Activated naive CD4-positive, alpha-beta T cell treated with anti-CD3 and anti-CD28 coated beads, Interleukin-2, amount 50 U/mL, for 24 hours (primary cell): ENCODE measurements at regions not wholly inside any gene's neighbourhood (a gene's known extent, or its start where the extent isn't known, plus 50 kb on each side); places are given as distances from the start of the nearest gene placed in this dataset.

Experiments
- H3K27ac Mint-ChIP-seq: one replicate; pipeline ENCODE4 v1.8.0; 2021; ENCODE audit warnings: mild to moderate bottlenecking, mixed read lengths
- H3K27me3 Mint-ChIP-seq: one replicate; pipeline ENCODE4 v1.8.0; 2021; ENCODE audit warnings: mixed read lengths
- H3K36me3 Mint-ChIP-seq: one replicate; pipeline ENCODE4 v1.8.0; 2021; ENCODE audit warnings: mixed read lengths
- H3K4me1 Mint-ChIP-seq: one replicate; pipeline ENCODE4 v1.8.0; 2021; ENCODE audit warnings: mixed read lengths
- H3K4me3 Mint-ChIP-seq: one replicate; pipeline ENCODE4 v1.8.0; 2021; ENCODE audit warnings: mild to moderate bottlenecking, mixed read lengths
- H3K9me3 Mint-ChIP-seq: one replicate; pipeline ENCODE4 v1.8.0; 2021; ENCODE audit warnings: mixed read lengths

- Mint-ChIP-seq H3K4me3 (no peak overlapping the region), H3K27me3 (no peaks in the 10 kb centered on the region), H3K36me3 (no peaks in the 10 kb centered on the region), H3K27ac (no peak overlapping the region), H3K4me1 (no peaks in the 10 kb centered on the region), H3K9me3 (no peaks in the 10 kb centered on the region)
Observed at GRCh38 chr18:71986351-71987050, 557.6 kb downstream of the CBLN2 start.

GRCh38 chr18:71976744-71977143 is 567.4 kb downstream of the CBLN2 start:
- no peaks in the 10 kb centered on the region for H3K4me1 Mint-ChIP-seq
- H3K4me3 Mint-ChIP-seq = no peak overlapping the region
- H3K27ac Mint-ChIP-seq = no peak overlapping the region

GRCh38 chr18:71966791-71967190 is 577.4 kb downstream of the CBLN2 start:
- Mint-ChIP-seq H3K4me3 (no peak overlapping the region), H3K27me3 (no peaks in the 10 kb centered on the region), H3K27ac (no peak overlapping the region), H3K4me1 (no peaks in the 10 kb centered on the region), H3K36me3 (no peaks in the 10 kb centered on the region), H3K9me3 (no peaks in the 10 kb centered on the region)

More at GRCh38 chr18:71976744-71977143, 567.4 kb downstream of the CBLN2 start:
- Mint-ChIP-seq H3K36me3 (no peaks in the 10 kb centered on the region), H3K27me3 (no peaks in the 10 kb centered on the region), H3K9me3 (no peaks in the 10 kb centered on the region)

- Mint-ChIP-seq H3K4me1 (no peaks in the 10 kb centered on the region), H3K36me3 (no peaks in the 10 kb centered on the region), H3K27ac (no peak overlapping the region), H3K27me3 (no peaks in the 10 kb centered on the region), H3K4me3 (no peak overlapping the region), H3K9me3 (no peaks in the 10 kb centered on the region)
Observed at GRCh38 chr18:71958605-71959004, 585.5 kb downstream of the CBLN2 start.

- Mint-ChIP-seq H3K9me3 (no peaks in the 10 kb centered on the region), H3K4me1 (no peaks in the 10 kb centered on the region), H3K27ac (no peak overlapping the region), H3K36me3 (no peaks in the 10 kb centered on the region), H3K4me3 (no peak overlapping the region), H3K27me3 (no peaks in the 10 kb centered on the region)
Observed at GRCh38 chr18:71951001-71951400, 593.1 kb downstream of the CBLN2 start.

GRCh38 chr18:71942433-71942832 is 601.7 kb downstream of the CBLN2 start:
- no peaks in the 10 kb centered on the region for H3K27me3 Mint-ChIP-seq
- H3K4me3 Mint-ChIP-seq = no peak overlapping the region
- H3K4me1 Mint-ChIP-seq = no peaks in the 10 kb centered on the region
- no peaks in the 10 kb centered on the region for H3K36me3 Mint-ChIP-seq
- no peak overlapping the region for H3K27ac Mint-ChIP-seq
- peaks cover 3% of the 10 kb centered on the region for H3K9me3 Mint-ChIP-seq

GRCh38 chr18:71939483-71939882 is 604.7 kb downstream of the CBLN2 start:
- no peaks in the 10 kb centered on the region for H3K36me3 Mint-ChIP-seq
- no peak overlapping the region for H3K4me3 Mint-ChIP-seq
- no peak overlapping the region for H3K27ac Mint-ChIP-seq
- no peaks in the 10 kb centered on the region for H3K27me3 Mint-ChIP-seq
- peaks cover 3% of the 10 kb centered on the region for H3K9me3 Mint-ChIP-seq
- no peaks in the 10 kb centered on the region for H3K4me1 Mint-ChIP-seq

GRCh38 chr18:71936744-71937143 is 607.4 kb downstream of the CBLN2 start:
- no peak overlapping the region for H3K4me3 Mint-ChIP-seq
- no peaks in the 10 kb centered on the region for H3K4me1 Mint-ChIP-seq
- H3K27me3 Mint-ChIP-seq = no peaks in the 10 kb centered on the region
- no peak overlapping the region for H3K27ac Mint-ChIP-seq
- no peaks in the 10 kb centered on the region for H3K36me3 Mint-ChIP-seq
- peaks cover 7% of the 10 kb centered on the region for H3K9me3 Mint-ChIP-seq

- Mint-ChIP-seq H3K36me3 (no peaks in the 10 kb centered on the region), H3K9me3 (peaks cover 18% of the 10 kb centered on the region), H3K4me3 (no peak overlapping the region), H3K4me1 (no peaks in the 10 kb centered on the region), H3K27me3 (no peaks in the 10 kb centered on the region), H3K27ac (no peak overlapping the region)
Observed at GRCh38 chr18:71919211-71919610, 624.9 kb downstream of the CBLN2 start.

- H3K4me3 Mint-ChIP-seq = no peak overlapping the region
- H3K9me3 Mint-ChIP-seq = no peaks in the 10 kb centered on the region
- no peaks in the 10 kb centered on the region for H3K36me3 Mint-ChIP-seq
- no peaks in the 10 kb centered on the region for H3K4me1 Mint-ChIP-seq
- no peaks in the 10 kb centered on the region for H3K27me3 Mint-ChIP-seq
- no peak overlapping the region for H3K27ac Mint-ChIP-seq
Observed at GRCh38 chr18:71913641-71914040, 630.5 kb downstream of the CBLN2 start.

- Mint-ChIP-seq H3K27ac (no peak overlapping the region), H3K4me1 (no peaks in the 10 kb centered on the region), H3K27me3 (no peaks in the 10 kb centered on the region), H3K9me3 (no peaks in the 10 kb centered on the region), H3K4me3 (no peak overlapping the region), H3K36me3 (no peaks in the 10 kb centered on the region)
Observed at GRCh38 chr18:71902482-71902881, 641.7 kb downstream of the CBLN2 start.

- no peak overlapping the region for H3K27ac Mint-ChIP-seq
- no peaks in the 10 kb centered on the region for H3K27me3 Mint-ChIP-seq
- H3K36me3 Mint-ChIP-seq = no peaks in the 10 kb centered on the region
- no peaks in the 10 kb centered on the region for H3K4me1 Mint-ChIP-seq
- H3K4me3 Mint-ChIP-seq = no peak overlapping the region
- H3K9me3 Mint-ChIP-seq = no peaks in the 10 kb centered on the region
Observed at GRCh38 chr18:71899707-71900472, 644.3 kb downstream of the CBLN2 start.

GRCh38 chr18:71899183-71899582 is 645.0 kb downstream of the CBLN2 start:
- H3K4me1 Mint-ChIP-seq = no peaks in the 10 kb centered on the region
- H3K27ac Mint-ChIP-seq = no peak overlapping the region
- H3K27me3 Mint-ChIP-seq = no peaks in the 10 kb centered on the region
- no peaks in the 10 kb centered on the region for H3K9me3 Mint-ChIP-seq
- no peak overlapping the region for H3K4me3 Mint-ChIP-seq
- H3K36me3 Mint-ChIP-seq = no peaks in the 10 kb centered on the region

- Mint-ChIP-seq H3K9me3 (no peaks in the 10 kb centered on the region), H3K27me3 (no peaks in the 10 kb centered on the region), H3K4me1 (no peaks in the 10 kb centered on the region)
Observed at GRCh38 chr18:71887509-71887908, 656.6 kb downstream of the CBLN2 start.

GRCh38 chr18:71878226-71878625 is 665.9 kb downstream of the CBLN2 start:
- Mint-ChIP-seq H3K4me1 (no peaks in the 10 kb centered on the region), H3K9me3 (no peaks in the 10 kb centered on the region), H3K27ac (no peak overlapping the region), H3K27me3 (no peaks in the 10 kb centered on the region), H3K4me3 (no peak overlapping the region), H3K36me3 (no peaks in the 10 kb centered on the region)

More at GRCh38 chr18:71887509-71887908, 656.6 kb downstream of the CBLN2 start:
- Mint-ChIP-seq H3K4me3 (no peak overlapping the region), H3K36me3 (no peaks in the 10 kb centered on the region), H3K27ac (no peak overlapping the region)

- Mint-ChIP-seq H3K4me3 (no peak overlapping the region), H3K36me3 (no peaks in the 10 kb centered on the region), H3K9me3 (no peaks in the 10 kb centered on the region), H3K27ac (no peak overlapping the region), H3K27me3 (no peaks in the 10 kb centered on the region), H3K4me1 (no peaks in the 10 kb centered on the region)
Observed at GRCh38 chr18:71873695-71874094, 670.4 kb downstream of the CBLN2 start.
